ENCODE measurements at regions not wholly inside any gene's neighbourhood (a gene's known extent, or its start where the extent isn't known, plus 50 kb on each side); places are given as distances from the start of the nearest gene placed in this dataset.
"Not testable (repeated sequence)": the region's sequence is repeated elsewhere in the genome, so short reads cannot be mapped to it uniquely, and the experiment has no call there.

DNA sequence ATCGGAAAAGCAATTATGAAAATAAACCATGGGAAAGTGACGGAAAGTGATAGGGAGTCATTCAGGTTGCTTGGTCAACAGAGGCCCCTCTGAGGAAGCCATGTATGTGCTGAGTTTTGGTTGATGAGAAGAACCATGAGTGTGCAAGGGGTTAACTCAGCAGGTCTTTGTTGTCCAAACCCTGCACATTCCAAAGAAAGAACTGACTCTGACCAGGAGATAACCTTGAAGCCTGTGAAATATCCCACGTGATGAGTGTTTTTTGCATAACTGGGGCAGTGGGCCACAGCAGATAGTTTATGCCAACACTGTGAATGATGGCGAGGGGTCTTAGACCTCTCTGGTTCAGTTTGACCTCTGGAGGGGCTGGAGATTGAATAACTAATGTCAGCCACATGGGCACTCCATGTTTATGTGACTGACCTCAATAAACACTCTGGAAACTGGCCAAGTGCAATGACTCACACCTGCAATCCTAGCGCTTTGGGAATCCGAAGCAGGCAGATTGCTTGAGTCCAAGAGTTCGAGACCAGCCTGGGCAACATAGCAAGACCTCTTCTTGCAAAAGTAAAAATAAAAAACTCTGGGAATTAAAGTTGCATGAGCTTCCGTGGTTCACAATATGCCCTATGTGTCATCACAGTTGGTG, 154.0 kb upstream of the FOXK1 start:
- DNase-seq = no peak

DNA sequence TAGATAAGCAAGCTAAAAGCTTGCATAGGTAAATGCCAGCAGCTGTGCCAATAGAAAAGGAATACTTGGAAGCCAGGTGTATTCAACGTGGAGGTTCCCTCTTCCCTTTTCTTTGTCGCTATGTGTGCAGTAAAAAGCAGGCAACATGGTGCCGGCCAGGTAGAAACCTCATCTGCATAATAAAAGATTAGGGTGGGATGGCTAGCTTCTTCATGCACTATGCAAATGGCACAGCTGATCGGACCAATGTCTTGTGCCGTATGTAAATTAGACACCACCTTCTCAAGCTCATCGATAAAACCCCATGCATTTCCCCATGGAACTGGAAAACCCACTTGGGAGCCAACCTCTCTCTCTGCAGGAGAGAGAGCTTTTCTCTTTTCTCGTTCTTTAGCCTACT, 150.9 kb upstream of the FOXK1 start:
- DNase-seq = peak; percentile 17

DNA sequence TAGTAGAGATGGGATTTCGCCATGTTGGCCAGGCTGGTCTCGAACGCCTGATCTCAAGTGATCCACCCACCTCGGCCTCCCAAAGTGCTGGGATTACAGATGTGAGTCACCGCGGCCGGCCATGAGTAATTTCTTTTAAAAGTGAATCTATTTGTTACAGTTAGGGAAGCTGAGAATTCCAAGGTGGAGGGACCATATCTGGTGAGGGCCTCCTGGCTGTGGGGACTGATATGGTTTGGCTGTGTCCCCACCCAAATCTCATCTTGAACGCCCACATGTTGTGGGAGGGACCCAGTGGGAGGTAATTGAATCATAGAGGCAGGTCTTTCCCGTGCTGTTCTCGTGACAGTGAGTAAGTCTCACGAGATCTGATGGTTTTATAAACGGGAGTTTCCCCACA, 148.8 kb upstream of the FOXK1 start:
- not testable (repeated sequence) for DNase-seq

DNA sequence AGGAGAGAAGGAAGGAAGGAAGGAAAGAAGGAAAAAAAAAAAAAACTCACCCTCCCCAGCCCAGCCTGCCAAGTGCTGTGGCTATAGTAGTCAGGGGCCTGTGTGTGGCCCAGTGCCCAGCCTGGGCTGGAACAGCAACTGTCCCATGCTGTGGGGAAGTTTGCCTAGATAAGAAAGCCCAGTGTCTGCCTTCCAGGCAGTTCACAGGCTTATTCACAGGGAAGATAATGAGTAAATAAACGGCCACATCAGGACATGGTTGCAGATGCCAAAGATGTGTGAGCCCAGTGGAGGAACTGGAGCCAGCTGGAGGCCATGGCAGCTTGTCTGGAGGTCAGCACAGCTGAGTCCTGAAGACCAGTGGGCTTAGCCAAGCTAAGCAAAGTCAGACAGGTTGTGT, 132.4 kb upstream of the FOXK1 start:
- DNase-seq = no peak

DNA sequence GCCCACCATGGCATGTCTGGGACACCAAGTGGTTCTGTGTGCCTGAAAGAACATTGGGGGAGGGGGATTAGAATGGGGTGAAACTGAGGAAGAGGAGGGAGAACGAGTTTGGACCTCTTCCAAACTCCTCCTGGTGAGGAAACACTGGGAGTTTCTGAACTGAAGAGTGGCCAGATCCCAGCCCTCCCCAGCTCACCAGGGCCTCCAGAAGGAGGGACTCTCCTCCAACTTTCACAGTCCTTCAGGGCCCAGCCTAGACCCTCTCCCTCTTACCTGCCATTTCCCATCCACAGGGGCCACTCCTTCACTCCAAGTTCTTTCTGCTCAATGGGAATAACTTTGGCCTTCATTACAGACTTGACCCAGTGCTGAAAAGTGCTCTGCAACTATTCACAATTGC, 132.0 kb upstream of the FOXK1 start:
- DNase-seq = no peak

DNA sequence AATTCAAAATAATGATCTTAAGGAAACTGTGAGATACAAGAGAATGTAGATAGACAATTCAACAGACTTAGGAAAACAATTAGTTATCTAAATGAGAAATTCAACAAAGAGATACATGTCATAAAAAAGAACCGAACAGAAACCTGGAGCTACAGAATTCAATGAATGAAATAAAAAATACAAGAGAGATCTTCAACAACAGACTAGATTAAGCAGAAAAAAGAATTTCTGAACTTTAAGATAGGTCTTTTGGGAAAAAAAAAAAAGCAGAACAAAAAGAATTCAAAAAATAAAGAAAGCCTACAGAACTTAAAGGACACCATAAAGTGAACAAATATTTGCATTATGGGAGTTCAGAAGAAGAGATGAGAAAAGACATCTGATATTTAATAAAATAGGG, 129.1 kb upstream of the FOXK1 start:
- DNase-seq = no peak

DNA sequence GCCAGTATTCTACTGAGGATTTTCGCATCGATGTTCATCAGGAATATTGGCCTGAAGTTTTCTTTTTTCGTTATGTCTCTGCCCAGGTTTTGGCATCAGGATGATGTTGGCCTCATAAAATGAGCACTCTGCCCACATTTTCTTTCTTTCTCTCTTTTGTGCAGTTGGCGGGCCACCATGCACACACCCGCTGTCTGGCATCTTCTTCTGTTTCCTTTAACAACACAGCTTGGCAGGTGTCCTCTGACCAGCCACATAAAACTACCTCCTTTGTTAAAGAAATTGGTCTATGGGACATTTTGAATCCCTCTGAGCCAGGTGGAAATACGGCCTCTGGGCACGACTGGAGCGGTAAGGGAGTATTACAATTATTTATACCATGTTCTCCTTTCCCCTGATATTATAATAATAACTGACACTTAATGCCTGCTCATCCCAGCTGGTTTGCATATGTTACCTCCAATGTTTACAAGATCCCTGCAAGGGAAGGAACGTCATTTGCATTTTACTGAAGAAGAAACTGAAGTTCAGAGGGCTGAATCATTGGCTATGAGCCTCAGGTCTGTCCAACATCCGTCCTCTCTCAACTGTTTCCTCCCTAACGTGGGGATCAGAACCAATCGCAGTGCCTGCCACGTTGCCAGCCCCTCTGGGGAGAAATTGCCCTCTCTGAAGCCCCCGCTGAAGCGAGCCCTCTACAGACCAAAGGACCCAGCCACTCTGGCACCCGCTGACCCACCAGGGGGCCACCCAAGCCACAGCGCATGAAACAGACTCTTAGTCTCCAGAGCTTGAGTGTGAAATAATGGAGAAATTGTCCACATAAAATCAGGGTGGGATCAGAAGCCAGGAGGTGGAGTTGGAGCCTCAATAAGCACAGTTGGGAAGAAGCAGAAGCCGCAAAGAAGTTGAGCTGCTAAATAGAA, 125.0 kb upstream of the FOXK1 start:
- DNase-seq = no peak

DNA sequence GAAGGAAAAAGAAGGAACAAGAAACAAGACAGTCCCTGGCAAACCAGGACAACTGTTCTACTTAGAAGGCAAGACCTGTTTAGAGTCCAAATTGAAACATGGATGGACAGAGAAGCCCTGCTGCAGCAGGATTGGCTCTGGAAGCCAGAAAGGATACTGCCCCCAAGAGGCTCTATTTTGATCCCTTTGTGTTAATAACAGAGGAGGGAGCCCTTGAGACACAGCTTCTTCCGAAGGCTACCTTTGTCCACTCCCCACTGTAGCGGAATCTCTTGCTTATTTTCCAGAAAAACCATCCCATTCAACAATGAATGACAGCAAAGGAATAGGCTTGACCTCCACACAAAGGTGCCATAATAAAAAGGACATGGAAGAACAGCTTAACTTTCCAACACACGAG, 120.3 kb upstream of the FOXK1 start:
- DNase-seq = peak; percentile 22

DNA sequence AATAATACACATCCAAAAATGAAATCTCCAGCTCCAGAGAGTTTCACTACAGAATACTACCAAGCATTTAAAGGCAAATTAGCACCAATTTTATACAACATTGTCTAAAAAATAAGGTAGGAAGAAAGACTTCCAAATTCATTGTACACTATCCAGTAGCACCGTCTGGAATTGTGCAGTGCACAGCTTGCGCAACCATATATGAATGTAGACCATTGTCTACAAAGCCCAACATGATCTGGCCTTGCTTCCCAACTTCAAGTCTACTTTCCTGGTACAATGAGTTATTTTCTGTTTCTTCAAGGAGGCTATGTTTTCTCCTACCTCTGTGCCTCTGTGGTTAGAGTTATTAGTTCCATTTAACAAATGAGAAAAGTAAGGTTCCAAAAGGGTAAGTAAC, 115.4 kb upstream of the FOXK1 start:
- DNase-seq = no peak

DNA sequence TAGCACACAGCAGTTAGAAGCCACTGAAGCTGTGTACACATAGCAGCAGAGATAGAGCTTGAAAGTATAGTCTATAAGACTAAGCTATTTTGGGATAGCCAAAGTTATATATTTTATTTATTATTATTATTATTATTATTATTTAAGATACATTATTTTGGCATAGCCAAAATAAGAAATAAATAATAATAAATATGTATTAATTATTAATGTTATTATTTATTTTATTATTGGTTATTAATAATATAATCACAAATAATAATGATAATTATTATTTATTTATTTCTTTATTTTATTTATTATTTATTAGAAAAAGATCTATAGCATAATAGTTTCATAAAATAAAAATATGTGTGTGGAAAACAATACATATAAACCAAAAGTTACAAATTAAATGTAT, 107.2 kb upstream of the FOXK1 start:
- no peak for DNase-seq

DNA sequence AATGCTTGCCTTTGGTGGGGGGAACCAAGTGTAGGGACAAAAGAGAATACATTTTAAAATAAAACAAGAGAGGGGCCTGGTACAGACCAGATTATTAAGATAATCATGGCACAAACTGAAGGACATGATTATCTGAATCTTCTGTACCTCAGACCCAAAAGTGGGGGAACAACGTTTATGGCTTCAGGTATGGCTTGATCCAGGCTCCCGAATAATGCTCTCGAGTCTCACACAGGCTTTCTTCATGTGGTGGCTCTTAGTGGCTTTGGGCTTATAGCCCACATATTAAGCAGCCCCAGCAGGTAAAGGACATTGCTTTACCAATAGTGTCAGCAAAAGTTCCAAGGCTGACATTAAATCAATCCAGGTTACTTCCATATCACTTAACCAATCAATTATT, 106.8 kb upstream of the FOXK1 start:
- DNase-seq = no peak

DNA sequence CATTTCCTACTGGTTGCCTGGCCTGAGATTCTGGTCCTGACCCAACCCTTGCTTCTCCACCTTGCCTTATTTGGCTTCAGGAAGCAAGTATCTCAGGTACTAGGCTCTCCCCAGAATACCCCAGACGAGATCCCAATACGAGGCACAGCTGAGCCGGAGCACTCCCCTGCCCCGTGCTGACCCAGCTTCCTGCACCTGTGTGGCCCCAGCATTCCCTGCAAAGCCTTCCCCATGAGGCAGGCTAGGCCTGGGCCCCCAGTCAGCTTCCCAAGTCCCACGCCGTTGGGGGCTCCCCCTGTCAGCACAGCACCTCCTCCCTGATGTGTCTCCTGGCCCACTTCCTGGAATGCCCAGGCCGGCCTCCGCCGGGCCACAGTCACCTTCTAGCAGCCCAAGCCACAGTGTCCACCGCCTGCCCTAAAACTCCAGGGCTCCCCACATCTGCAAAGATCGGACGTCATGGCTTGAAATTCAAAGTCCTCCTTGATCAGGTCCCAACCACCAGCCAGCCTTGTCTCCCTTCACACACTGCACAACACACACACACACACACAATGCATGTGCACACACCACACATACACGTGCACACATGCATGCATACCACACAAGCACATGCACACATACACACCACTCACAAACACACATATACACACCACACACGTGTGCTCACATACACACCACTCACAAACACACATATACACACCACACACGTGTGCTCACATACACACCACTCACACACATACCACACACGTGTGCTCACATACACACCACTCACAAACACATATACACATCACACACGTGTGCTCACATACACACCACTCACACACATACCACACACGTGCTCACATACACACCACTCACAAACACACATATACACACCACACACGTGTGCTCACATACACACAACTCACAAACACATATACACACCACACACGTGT, 78.9 kb upstream of the FOXK1 start:
- no peak for DNase-seq

DNA sequence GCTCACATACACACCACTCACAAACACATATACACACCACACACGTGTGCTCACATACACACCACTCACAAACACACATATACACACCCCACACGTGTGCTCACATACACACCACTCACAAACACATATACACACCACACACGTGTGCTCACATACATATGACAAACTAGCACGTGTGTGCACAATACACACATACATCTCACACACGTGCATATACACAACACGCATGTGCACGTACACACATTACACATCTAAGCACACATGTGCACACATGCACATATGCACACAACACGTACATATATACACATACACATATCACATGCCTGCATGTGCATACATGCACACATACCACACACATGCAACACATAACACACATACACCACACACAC, 78.3 kb upstream of the FOXK1 start:
- DNase-seq = no peak

DNA sequence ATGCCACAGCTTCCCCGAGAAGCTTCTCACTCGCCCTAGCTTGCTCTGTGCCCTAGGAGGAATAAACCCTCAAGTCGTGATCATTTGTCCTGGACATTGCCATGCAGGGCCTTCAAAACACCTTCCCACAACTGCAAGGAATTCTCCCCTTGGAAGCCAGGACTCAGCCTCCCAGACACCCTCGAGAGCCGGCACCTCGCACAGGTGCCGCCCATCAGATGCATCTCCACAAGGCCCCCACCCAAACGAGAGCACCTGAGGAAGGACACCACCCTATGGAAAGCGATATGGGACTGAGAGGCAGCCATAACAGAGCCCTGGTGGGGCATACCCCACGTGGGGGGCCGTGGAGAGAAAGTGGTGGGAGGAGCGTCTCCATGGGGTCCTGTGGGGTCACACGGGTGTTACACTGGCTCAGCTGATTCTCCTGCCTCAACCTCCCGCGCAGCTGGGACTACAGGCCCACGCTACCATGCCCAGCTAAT, 77.6 kb upstream of the FOXK1 start:
- no peak for DNase-seq

DNA sequence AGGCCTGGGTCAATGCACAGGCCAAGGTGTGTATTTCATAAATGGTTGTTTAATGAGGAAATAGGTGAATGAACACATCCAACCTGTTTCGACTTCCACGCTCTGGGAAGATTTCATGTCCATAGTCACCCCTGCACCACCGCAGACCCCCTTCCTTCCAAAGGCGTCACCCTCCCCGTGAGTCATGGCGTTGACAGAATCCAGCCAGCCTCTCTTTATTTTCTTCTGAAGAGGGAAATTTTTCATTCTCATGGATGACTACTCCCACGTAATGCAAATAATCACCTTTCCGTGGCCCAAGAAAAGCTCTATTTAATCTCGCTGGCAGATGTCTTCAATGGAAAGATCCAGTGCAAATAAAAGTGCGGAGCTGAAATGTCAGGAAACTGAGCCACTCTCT, 75.3 kb upstream of the FOXK1 start:
- DNase-seq = no peak

DNA sequence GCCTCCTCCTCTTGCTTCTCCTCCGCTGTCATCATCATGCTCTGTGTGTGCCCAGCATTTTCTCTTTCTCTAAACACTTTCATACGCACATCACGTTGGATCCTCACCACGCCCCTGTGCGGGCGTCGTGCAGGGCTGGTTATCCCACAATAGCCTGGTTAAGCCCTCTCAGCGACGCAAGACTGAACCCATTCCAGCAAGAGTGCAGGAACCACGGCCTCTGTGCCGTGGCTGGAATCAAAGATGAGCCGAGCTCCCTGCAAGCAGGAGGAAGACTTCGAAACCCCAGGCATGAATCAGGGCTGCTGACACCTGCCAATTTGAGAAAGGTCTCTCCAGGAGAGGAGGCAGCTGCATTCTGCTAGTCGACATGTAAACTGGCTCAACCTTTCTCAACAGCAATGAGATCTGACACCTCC, 74.8 kb upstream of the FOXK1 start:
- peak; percentile 37 for DNase-seq

DNA sequence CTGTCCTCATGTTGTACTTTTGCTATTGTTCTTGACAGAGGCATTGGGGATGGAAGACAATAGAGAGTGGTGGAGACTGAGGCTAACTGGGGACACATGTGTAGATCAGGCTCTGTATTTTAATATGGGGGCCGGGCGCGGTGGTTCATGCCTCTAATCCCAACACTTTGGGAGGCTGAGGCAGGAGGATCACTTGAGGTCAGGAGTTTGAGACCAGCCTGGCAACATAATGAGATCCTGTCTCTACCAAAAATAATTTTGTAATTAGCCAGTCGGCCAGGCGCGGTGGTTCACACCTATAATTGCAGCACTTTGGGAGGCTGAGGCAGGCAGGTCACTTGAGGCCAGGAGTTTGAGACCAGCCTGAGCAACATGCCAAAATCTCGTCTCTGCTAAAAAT, 72.5 kb upstream of the FOXK1 start:
- not testable (repeated sequence) for DNase-seq

DNA sequence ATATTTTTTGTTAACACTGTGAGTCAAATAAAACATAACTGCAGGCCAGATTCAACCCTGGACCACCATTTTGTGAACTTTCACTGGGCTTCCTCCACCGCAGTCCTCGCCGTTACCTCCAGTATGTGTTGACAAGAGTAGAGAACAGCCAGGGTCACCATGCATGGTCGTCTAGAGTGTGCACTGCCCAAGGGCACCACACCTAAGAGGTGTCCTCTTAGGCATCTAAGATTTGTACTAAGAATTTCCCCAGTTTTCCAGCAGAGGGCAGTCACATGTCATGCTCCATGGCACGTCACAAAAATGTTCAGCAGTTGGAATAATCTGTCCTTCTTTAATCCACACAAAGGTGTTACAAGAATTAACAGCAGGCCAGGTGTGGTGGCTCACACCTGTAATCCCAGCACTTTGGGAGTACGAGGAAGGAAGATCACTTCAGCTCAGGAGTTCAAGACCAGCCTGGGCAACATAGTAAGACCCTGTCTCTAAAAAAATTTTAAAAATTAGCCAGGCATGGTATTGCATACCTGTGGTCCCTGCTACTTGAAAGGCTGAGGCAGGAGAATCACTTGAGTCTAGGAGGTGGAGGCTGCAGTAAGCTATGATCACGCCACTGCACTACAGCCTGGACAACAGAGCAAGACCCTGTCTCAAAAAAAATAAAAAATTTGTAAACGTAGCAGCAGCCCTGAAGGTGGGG, 71.2 kb upstream of the FOXK1 start:
- DNase-seq = peak; percentile 74

DNA sequence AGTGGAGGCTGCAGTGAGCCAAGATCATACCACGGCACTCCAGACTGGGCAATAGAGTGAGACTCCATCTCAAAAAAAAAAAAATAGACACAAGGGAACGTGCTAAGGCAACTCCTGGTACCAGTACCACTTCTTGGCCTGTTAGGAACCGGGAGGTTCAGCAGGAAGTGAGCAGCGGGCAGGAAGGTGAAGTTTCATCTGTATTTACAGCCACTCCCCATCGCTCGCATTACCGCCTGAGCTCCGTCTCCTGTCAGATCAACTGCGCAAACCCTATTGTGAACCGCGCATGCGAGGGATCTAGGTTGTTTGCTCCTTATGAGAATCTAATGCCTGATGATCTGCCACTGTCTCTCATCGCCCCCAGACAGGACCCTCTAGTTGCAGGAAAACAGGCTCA, 69.9 kb upstream of the FOXK1 start:
- no peak for DNase-seq

DNA sequence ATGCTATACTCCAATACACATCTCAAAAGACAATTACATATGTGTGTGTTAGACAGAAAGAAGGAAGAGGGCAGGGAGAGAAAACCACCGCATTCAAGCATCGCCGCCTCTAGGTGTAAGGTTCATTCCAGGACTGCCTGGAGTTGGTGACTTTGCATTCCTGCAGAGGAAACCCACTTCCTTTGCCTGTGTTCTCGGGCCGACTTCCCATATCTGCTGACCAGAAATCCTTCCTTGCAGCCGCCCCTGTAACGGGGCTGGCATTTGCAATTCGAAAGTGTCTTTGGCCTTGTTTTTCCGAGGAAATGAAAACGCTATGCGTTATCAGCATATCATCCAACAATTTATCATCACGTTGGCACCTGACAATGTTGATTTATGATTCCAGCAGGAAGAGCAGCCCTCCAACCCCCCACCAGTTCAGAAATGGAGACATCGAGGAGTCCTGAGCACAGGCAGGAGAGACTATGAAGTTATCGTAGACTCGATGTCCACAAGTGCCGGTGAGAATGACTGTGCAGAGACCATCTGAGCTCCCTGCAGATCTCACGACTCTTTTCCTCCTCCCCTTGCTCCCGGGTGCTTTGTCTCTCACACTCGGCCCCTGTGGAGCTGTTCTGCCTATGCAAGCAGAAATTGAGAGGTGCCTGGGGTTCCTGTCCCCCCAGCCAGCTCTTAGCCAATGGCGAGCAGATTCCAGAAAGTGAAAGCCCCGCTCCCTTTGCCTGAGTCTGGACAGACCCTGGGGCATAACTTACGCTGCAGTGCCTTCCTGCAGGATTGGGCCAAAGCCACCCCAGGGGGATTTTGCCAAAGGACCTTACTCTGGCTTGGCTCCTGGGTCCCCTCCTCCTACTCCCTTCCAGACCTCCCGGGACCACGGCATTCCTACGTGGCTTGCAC, 68.9 kb upstream of the FOXK1 start:
- no peak for DNase-seq

DNA sequence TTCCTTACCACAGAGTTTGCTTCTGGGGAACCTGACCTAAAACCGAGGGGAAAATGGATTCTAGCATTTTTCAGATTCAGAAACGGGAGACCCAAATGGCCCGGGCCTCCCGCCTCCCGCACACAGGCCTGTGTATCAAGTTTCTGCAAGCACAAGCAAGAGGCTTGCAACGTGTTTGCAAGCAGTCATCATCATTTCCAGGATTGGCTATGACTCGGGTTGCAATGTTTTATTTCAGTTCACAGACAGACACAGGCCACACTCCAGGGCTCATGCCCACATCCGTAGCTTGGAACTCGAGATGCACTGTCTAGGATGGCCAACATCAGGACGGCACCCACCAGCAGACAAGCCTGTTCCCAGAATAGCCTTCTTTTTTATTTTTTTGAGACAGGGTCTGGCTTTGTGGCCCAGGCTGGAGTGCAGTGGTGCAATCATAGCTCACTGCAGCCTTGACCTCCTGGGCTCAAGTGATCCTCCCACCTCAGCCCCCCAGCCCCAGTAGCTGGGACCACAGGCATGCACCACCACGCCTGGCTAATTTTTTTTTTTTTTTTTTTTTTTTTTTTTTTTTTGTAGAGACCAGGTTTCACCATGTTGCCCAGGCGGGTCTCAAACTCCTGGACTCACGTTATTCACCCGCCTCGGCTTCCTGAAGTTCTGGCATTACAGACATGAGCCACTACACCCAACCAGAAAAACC, 68.1 kb upstream of the FOXK1 start:
- DNase-seq = no peak
